Left kidney (tissue), 1 donor: ENCODE measurements at regions not wholly inside any gene's neighbourhood (a gene's known extent, or its start where the extent isn't known, plus 50 kb on each side); places are given as distances from the start of the nearest gene placed in this dataset.

ENCODE experiments used
- DNase-seq: peaks from one replicate; pipeline ENCODE4 v3.0.0-alpha.2; 2013

GRCh38 chr15:47376190-47376589 lies 341.1 kb upstream of the SEMA6D start:
- DNase-seq = no peak

GRCh38 chr15:47377465-47377864 lies 339.8 kb upstream of the SEMA6D start:
- DNase-seq = no peak

DNA sequence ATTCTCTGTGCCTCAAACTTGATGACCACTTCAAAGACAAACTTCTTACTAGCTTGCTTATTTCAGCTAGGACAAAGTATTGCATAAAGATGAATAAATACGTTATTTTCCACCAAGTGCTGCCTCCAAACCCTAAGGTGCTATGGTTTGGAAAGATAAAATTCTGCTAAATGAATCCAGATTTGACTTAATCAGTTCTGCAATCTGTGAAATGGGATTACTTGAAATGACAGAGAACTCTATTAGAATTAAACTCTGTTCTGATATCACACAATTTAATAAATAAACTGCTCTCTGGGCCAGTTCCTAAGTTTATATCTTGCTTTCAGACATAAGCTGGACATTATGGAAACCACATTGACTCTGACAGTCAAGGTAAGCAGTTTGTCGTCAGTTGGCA lies 338.8 kb upstream of the SEMA6D start:
- no peak for DNase-seq

DNA sequence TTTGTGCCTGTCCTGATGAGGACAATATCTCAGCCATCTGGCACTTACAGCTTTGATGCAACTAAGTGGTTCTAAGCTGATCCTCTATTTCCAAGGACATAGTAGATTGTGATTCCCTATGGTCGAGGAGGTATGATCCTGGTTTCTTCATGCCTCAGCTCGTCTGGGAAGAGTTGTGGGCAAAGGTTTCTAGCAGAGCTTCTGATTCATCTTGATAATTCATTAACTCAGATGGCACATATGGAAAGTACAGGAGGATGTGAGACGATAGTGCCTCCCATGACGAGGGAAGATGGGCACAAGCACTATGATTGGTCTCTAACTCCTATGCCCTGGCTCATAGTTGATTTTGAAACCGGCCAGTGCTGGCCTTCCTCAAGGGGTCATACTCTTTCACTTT lies 334.2 kb upstream of the SEMA6D start:
- DNase-seq = no peak

- DNase-seq = no peak
Measured at GRCh38 chr15:47383801-47384200, 333.5 kb upstream of the SEMA6D start.

DNA sequence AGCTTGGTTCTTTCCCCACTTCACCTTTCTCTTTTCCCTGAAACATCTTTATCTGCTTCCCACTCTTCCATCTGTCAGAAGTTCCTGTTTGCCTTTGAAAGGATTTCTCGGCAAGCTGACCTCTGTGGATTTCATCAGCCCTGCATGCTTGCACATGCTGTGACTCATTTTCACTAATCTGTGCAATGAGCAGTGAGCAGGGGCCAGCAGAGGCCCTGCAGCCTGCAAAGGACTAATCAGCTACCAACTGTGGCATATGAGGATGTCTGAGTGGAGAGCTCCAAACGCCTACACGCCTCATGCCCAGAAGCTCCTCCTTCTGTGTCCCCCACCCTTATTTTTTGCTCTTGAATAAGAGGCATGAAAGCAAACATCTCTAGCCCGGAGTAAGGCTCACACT lies 333.0 kb upstream of the SEMA6D start:
- DNase-seq = no peak

DNA sequence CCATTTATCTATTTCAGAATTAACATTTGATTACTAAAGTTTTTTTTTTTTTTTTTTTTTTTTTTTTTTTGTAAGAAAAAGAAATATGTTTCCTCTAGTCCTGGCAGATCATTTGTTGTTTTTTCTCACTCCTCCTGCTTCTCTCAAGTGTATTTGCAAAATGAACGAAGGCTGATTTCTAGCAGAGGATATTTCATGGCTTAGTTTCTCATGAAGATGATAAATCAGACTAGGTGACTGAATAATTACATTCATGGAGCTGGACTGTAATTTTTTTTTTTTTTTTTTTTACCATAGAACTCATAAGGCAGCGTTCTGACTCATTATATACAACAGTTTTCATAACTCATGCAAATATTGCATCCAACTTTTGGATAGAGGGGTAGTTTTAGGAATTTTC lies 332.5 kb upstream of the SEMA6D start:
- no peak for DNase-seq

- DNase-seq = no peak
Measured at GRCh38 chr15:47386459-47386858, 330.8 kb upstream of the SEMA6D start.

- no peak for DNase-seq
Measured at GRCh38 chr15:47388299-47388698, 329.0 kb upstream of the SEMA6D start.

DNA sequence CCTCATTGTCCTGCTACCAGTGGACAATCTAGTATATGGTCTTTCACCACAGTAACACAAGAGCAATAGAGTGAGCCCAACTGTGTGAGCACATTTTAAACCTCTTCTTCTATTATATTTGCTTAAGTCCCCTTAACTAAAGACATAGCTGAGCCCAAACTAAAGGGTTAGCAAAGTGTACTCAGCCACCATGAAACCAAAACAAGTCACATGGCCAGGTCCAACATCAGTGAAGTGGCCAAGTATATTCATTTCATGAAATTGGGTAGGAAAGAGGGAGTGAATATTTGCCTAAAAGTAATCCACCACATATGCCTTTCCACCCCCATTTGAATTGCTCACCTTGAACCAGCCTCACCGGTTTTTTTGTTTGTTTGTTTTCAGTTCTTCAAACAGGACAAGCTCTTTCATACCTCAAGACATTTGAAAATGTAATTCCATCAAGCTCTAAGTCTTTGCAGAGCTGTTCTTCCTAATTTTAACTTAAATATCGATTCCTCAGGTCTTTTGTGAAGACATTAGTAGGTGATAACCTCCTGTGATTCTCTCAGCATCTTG lies 327.0 kb upstream of the SEMA6D start:
- no peak for DNase-seq

DNA sequence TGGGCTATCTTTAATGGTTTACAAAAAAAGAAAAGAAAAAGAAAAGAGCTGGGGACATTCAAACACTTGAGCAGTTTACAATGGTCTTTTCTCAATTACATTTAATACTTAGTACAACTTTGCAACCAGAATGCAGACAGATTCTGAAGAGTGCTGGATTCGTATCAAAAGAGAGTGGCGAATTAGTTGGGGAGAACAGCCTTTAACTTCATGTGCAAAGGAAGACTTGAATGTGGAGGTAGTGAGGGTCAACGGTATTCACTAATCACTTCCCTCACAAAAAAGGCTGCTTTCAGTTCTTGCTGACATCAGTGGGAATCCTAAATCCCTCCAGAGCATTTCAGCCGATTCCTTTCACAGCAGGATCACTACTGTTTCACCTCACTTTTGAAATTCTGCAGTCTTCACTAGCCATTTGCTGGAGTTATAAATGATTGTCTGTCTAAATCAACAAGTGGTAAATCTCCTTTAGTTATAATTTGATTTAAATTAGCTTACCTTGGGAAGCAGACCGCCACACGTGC lies 323.0 kb upstream of the SEMA6D start:
- DNase-seq = no peak

GRCh38 chr15:47395076-47395475 lies 322.2 kb upstream of the SEMA6D start:
- DNase-seq = no peak

GRCh38 chr15:47397655-47398054 lies 319.6 kb upstream of the SEMA6D start:
- DNase-seq = no peak

- no peak for DNase-seq
Measured at GRCh38 chr15:47398132-47398531, 319.2 kb upstream of the SEMA6D start.

DNA sequence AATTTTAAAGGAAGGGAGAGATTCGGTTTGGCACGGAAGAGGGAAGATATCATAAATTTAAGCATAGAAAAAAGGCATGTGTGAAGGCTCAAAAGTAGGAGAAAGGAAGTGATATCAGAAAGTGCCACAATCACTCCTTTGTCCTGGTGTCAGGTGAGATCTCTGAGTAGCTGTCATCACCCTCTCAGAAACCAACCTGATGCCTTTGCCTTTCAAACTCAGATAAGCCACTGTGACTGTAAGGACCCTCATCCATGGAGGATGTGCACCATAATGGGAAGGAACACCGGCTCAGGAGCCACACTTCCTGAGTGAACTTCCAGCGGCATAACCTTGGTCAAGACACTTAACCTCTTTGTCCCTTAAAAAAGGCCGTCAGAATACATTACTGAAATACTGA lies 318.7 kb upstream of the SEMA6D start:
- no peak for DNase-seq

DNA sequence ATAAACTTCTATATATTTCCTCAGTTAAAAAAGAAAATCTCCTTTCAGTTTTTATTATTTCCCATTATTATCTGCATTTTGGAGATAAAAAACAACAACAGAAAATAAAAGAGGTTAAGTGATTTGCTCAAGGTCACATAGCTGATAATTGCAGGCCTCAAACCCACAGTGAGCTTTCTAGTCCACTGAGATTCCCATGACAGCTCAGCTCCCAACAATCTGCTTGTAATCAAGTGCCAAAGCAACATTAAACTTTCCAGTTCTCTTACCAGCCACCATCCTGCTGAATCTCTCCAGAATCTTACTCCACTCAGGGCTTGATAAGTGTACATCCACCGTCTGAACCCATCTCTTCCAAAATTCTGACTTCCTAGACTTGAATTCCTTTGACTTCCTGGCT lies 318.2 kb upstream of the SEMA6D start:
- DNase-seq = no peak

GRCh38 chr15:47400603-47401002 lies 316.7 kb upstream of the SEMA6D start:
- DNase-seq = no peak

- DNase-seq = no peak
Measured at GRCh38 chr15:47401427-47401826, 315.9 kb upstream of the SEMA6D start.

GRCh38 chr15:47402829-47403228 lies 314.5 kb upstream of the SEMA6D start:
- no peak for DNase-seq

DNA sequence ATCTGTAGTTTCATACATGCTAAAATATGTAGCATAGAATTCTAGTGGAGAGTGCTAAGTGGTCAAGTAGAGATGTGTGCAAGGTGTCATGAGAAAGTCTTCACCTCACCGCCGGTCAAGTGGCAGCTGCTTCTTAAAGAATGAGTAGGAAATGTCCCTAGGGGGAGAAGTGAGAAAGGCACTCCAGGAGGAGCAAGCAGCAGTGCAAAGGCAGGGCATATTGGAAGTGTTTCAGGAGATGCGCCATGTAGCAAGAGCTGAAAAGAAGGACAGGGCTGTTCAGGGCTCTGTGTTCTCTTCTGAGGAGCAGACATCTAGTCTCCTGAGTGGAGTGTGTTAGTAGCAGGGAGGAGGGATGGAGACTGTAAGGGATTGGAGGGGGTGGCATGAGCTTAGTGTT lies 312.4 kb upstream of the SEMA6D start:
- DNase-seq = no peak

- DNase-seq = no peak
Measured at GRCh38 chr15:47405365-47406162, 311.7 kb upstream of the SEMA6D start.

GRCh38 chr15:47407692-47408091 lies 309.6 kb upstream of the SEMA6D start:
- no peak for DNase-seq

DNA sequence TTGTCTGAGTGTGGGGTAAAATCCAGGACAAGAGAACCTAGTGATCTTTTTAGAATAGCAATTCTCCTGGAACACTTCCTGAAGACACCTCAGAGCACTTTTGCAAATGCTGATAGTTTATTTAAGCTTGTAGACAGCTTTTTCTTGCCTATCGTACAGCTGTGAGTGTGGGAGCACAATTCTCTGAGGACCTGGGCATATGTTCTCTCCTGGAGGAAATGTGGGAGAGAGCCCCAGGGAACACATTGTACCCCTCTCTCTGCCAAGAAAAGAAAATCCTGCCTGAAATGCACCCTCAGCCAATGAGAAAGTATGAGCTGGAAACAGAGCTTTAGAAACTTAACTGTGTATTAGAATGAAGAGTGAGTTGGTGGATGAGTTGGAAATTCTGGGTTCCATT lies 308.3 kb upstream of the SEMA6D start:
- no peak for DNase-seq

GRCh38 chr15:47409600-47409999 lies 307.7 kb upstream of the SEMA6D start:
- DNase-seq = no peak
